ENCODE measurements at regions not wholly inside any gene's neighbourhood (a gene's known extent, or its start where the extent isn't known, plus 50 kb on each side); places are given as distances from the start of the nearest gene placed in this dataset.
"Not testable (repeated sequence)": the region's sequence is repeated elsewhere in the genome, so short reads cannot be mapped to it uniquely, and the experiment has no call there.

DNA sequence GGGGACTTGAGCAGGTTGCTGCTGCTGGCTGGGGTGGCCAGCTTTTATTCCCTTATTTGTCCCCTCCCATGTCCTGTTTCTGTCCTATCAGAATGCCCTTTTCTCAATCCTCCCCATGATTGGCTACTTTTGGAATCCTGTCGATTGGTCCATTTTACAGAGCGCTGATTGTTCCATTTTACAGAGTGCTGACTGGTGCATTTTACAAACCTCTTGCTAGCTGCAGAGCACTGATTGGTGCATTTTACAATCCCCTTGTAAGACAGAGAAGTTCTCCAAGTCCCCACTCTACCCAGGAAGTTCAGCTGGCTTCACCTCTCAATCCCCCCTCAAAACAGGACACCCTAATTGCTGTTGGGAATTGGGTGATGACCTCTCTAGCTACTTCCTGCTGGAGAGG is 608.0 kb downstream of the C12orf50 start:
- H3K27me3 Mint-ChIP-seq, H3K4me3 Mint-ChIP-seq, H3K27ac Mint-ChIP-seq, H3K36me3 Mint-ChIP-seq, H3K4me1 Mint-ChIP-seq, H3K9me3 Mint-ChIP-seq: not testable (repeated sequence)

DNA sequence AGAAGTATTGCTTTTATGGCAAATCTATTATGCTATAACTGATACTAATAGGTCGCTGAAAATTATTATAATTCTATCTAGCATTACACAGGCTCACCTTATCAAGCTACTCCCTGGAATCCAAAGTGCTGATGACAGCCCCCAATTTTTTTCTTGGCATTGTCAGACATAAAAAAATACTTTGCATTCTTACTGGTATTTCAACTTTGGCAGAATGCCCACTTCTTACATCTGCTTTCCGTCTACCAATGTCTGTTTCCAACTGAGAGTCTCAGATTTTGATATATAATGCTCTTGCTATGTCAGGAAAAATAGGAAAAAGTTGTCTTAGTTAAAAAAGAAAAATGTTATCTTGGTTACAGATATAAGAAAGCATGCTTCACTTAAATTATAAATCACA is 615.4 kb downstream of the C12orf50 start:
- no peak overlapping the region for H3K4me3 Mint-ChIP-seq
- H3K4me1 Mint-ChIP-seq, result no peaks in the 10 kb centered on the region
- H3K9me3 Mint-ChIP-seq, result peaks cover 7% of the 10 kb centered on the region
- no peak overlapping the region for H3K27ac Mint-ChIP-seq
- no peaks in the 10 kb centered on the region for H3K36me3 Mint-ChIP-seq
- H3K27me3 Mint-ChIP-seq, result no peaks in the 10 kb centered on the region

DNA sequence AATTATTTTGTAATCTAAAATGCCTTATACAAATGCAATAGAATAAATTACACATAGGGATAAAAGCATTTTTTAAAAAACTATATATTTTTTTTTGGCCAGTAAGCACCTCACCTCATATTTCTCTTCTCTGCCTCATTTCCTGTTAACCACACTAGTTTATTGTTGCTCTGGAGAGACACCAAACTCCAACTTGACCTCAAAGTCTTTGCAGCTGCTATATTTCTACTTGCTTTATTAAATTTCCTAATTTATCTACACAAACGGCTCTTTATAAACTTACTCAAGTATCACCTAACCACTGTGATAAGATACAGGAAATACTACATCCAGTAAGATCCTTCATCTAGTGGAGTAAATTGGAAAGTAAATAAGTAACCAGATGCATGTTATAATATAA is 622.3 kb downstream of the C12orf50 start:
- no peaks in the 10 kb centered on the region for H3K4me1 Mint-ChIP-seq
- H3K27me3 Mint-ChIP-seq, result no peaks in the 10 kb centered on the region
- H3K36me3 Mint-ChIP-seq, result no peaks in the 10 kb centered on the region
- peaks cover 4% of the 10 kb centered on the region for H3K9me3 Mint-ChIP-seq
- no peak overlapping the region for H3K27ac Mint-ChIP-seq
- no peak overlapping the region for H3K4me3 Mint-ChIP-seq

DNA sequence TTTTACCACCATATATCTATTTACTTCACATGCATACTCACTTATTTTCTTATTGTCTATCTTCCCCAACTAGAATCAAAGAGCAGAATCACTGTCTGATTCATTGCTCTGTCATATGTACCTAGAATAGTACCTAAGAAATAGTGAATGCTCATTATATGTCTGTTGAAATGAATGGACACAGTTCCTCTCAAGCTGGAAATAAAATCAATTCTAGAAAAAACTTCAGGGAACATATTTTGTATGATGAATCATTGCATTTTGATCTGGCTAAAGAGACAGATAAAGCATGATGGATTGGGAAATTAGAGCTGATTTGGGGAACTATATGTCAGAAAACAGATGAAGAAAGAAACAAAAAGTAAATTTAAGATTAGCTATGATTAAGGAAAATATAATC is 623.3 kb downstream of the C12orf50 start:
- Mint-ChIP-seq H3K9me3 (no peaks in the 10 kb centered on the region), H3K4me1 (no peaks in the 10 kb centered on the region), H3K27ac (no peak overlapping the region), H3K4me3 (no peak overlapping the region), H3K36me3 (no peaks in the 10 kb centered on the region), H3K27me3 (no peaks in the 10 kb centered on the region)

DNA sequence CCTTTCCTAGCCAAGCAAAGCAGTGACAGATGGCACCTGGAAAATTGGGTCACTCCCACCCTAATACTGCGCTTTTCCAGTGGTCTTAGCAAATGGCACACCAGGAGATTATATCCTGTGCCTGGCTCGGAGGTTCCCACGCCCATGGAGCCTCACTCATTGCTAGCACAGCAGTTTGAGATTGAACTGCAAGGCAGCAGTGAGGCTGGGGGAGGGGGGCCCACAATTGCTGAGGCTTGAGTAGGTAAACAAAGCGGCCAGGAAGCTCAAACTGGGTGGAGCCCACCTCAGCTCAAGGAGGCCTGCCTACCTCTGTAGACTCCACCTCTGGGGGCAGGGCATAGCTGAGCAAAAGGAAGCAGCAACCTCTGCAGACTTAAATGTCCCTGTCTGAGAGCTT is 635.0 kb downstream of the C12orf50 start:
- H3K9me3 Mint-ChIP-seq, H3K36me3 Mint-ChIP-seq: not testable (repeated sequence)

DNA sequence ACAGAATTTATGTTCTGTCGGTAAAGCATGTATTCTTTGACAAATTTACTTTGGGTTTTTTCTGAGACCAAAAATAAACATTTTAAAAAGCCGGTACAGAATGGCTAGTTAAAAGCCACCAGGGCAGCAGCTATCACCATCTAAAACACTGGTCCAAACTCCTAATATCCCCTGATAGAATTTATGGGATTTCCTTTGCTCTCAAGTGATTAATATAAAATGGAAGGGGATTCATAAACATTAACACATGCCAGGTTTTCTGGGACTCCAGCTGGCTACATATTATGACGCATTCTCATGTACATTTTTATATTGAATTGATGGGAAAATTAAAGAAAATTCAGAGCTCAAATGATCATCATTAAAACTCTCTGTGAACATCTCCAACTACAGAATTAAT is 640.8 kb downstream of the C12orf50 start:
- no peaks in the 10 kb centered on the region for H3K27me3 Mint-ChIP-seq
- no peak overlapping the region for H3K4me3 Mint-ChIP-seq
- no peaks in the 10 kb centered on the region for H3K4me1 Mint-ChIP-seq
- no peak overlapping the region for H3K27ac Mint-ChIP-seq
- no peaks in the 10 kb centered on the region for H3K9me3 Mint-ChIP-seq
- no peaks in the 10 kb centered on the region for H3K36me3 Mint-ChIP-seq

More for the DNA sequence above, 635.0 kb downstream of the C12orf50 start:
- not testable (repeated sequence) for H3K4me1 Mint-ChIP-seq, H3K27me3 Mint-ChIP-seq, H3K27ac Mint-ChIP-seq, H3K4me3 Mint-ChIP-seq

DNA sequence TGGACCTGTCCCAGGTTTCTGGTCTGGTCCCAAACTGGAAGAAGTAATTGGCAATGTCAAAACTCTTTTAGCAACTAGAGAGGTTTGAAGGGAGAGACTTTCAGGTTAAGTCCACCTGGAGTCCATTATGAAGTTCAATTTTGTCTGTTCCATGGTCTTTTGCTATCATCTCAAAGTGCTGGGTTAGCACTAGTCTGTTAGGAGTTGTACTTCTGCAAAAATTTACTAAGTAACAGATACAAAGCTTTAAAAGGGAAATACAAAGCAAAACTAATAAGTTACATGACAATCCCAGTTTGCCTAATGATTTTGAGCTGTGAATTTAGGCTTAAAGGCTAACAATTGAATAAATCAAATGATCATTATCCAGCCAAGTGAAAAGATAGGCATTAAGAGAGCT is 643.9 kb downstream of the C12orf50 start:
- no peak overlapping the region for H3K4me3 Mint-ChIP-seq
- no peaks in the 10 kb centered on the region for H3K36me3 Mint-ChIP-seq
- H3K27me3 Mint-ChIP-seq, result no peaks in the 10 kb centered on the region
- no peaks in the 10 kb centered on the region for H3K9me3 Mint-ChIP-seq
- no peaks in the 10 kb centered on the region for H3K4me1 Mint-ChIP-seq
- H3K27ac Mint-ChIP-seq, result no peak overlapping the region

DNA sequence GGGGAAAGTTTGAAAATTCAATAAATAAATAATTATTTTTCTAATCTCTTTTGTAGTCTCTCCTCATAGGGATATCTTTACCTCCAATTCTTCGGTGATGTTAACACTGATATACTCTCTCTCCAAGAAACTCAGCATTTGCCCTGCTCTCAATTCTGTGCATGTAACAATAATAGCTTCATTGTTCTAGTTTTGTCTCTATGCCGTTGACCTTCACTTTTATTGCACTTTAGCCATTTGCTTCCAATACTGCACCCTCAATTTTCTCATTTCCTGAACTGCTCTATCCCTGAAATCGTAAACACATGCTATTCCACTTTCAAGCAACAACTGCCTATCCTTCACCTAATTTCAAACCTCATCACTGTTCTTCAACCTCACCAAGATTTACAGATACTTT is 645.0 kb downstream of the C12orf50 start:
- Mint-ChIP-seq H3K4me1 (no peaks in the 10 kb centered on the region), H3K27me3 (no peaks in the 10 kb centered on the region), H3K36me3 (no peaks in the 10 kb centered on the region), H3K27ac (no peak overlapping the region), H3K9me3 (no peaks in the 10 kb centered on the region), H3K4me3 (no peak overlapping the region)

DNA sequence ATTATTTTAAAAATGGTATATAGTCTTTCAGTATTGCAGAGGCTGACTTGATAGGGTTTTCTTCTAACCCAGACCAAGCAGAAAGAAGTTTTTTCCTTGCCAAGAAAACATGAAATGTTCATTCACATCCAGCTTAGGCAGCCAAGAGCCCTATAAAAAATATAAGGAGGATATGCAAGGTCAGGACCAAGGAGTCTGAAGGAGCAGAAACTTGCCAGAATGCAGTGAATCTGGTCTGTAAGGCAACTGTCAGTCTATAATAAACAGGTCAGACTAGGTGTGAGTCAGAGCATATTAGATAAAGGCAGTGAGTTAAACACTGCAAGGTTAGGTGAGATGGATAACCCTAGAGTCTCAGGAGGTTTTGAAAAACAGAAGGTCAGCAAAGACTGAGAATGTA is 645.5 kb downstream of the C12orf50 start:
- H3K4me1 Mint-ChIP-seq, result no peaks in the 10 kb centered on the region
- no peak overlapping the region for H3K4me3 Mint-ChIP-seq
- no peaks in the 10 kb centered on the region for H3K27me3 Mint-ChIP-seq
- no peak overlapping the region for H3K27ac Mint-ChIP-seq
- no peaks in the 10 kb centered on the region for H3K36me3 Mint-ChIP-seq
- no peaks in the 10 kb centered on the region for H3K9me3 Mint-ChIP-seq

DNA sequence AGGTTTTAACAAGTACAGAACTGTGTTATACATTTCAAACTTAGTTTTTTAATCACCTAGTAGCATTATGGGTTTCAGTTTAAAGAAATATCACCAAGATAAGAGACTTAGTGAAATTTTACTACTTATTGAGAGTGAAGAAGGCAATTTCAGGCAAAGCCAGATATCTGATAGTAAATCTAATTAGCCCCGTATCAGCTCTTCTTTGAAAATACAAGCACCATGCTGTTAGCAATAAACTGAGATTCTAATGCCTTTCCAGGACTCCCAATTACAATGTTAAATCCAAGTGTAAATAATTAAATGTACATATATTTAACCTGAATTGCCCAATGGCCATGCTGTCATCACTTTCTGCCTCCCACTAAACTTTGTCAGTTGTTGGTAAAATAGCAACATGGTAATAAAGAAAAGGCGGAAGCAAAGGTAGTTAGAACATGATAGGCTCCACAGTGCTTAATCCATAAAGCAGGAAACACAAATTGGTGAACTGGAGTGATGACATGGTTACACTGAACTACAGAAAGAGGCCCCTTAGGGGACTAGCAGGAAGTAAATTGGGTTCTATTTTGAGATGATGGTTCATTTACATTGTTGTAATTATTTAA is 646.1 kb downstream of the C12orf50 start:
- Mint-ChIP-seq H3K4me3 (no peak overlapping the region), H3K4me1 (no peaks in the 10 kb centered on the region), H3K27me3 (no peaks in the 10 kb centered on the region), H3K36me3 (no peaks in the 10 kb centered on the region), H3K27ac (no peak overlapping the region), H3K9me3 (no peaks in the 10 kb centered on the region)

DNA sequence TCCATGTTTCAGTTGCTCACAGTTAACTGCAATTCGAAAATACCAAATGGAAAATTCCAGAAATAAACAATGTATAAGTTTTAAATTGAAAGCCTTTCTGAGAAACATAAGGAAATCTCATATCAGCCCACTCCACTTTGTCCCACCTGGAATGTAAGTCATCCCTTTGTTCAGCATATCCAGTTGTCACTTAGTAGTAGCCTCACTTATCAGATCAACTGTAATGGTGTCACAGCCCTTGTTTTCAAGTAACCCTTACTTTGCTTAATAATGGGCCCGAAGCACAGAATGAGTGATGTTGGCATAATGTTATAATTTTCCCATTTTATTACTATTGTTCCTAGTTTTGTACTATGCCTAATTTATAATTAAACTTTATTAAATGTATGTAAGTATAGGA is 646.8 kb downstream of the C12orf50 start:
- Mint-ChIP-seq H3K4me3 (no peak overlapping the region), H3K27ac (no peak overlapping the region), H3K4me1 (no peaks in the 10 kb centered on the region), H3K36me3 (no peaks in the 10 kb centered on the region), H3K9me3 (no peaks in the 10 kb centered on the region), H3K27me3 (no peaks in the 10 kb centered on the region)

DNA sequence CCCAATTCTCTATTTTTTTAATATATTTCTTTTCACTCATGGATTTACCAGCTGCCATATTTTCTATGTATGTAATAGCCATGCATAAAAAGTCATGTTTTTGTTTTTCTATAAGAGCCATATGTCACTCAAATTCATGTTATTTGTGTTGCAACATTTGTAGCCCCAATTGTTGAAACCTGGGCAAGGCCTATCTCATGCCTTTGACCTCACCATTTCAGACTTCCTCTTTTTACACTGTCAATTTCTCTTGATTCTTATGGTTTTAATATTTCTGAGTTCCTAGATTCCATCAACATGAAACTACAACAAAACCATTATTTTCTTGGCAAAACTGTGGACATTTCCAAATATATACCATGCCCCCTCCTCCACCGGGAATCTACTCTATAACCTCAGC is 647.5 kb downstream of the C12orf50 start:
- Mint-ChIP-seq H3K27me3 (no peaks in the 10 kb centered on the region), H3K9me3 (peaks cover under 1% of the 10 kb centered on the region), H3K4me3 (no peak overlapping the region), H3K27ac (no peak overlapping the region), H3K4me1 (no peaks in the 10 kb centered on the region), H3K36me3 (no peaks in the 10 kb centered on the region)

DNA sequence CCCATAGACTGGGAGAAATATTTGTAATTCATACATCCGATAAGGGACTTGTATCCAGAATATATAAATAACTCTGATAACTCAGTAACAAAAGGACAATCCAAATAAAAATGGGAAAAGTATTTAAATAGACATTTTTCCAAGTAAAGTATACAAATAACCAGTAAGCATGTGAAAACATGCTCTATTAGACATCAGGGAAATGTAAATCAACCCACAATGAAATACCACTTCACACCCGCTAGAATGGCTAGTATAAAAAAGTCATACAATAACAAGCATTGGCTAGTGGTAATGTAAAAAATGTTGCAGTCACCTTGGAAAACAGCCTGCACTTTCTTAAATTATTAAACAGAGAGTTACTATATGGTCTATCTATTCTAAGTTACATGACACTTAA is 650.7 kb downstream of the C12orf50 start:
- Mint-ChIP-seq H3K27me3 (no peaks in the 10 kb centered on the region), H3K4me1 (no peaks in the 10 kb centered on the region), H3K36me3 (no peaks in the 10 kb centered on the region), H3K4me3 (no peak overlapping the region), H3K27ac (no peak overlapping the region), H3K9me3 (peaks cover 3% of the 10 kb centered on the region)

DNA sequence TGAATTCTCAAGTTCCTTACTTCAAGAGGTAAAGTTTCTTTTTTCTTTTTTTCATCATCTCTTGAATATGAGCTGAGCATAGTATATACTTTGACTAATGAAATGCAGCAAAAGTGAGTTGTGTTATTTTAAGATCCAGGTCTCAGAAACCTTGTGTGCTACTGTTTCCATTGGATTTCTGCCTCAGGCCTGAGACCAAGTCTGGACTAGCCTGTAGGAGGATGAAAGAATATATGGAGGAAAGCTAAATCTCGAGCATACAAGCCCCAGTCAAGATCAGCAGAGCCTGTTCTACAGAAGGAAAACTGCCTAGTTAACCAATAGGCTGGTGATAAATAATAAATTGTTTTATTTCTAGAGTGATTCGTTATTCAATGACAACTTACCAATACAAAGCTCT is 652.5 kb downstream of the C12orf50 start:
- H3K4me1 Mint-ChIP-seq, result no peaks in the 10 kb centered on the region
- no peaks in the 10 kb centered on the region for H3K27me3 Mint-ChIP-seq
- H3K36me3 Mint-ChIP-seq, result no peaks in the 10 kb centered on the region
- no peak overlapping the region for H3K27ac Mint-ChIP-seq
- no peak overlapping the region for H3K4me3 Mint-ChIP-seq
- peaks cover 3% of the 10 kb centered on the region for H3K9me3 Mint-ChIP-seq

DNA sequence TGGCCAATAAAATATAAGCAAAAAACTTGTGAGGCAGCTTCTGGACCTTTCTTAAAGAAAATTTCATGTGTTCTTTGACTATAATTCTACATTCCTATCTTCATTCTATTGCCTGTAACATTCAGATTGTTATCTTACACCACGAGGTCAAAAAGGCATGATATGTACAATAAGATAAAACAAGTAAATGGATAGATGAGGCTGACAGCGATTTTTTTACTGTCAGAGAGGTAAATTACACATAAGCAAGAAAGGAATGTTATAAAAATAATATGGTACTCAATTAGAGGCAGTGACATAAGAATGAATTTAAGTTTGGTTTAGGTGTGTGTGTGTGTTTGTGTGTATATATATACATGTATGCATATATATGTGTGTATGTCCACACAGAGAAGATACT is 660.0 kb downstream of the C12orf50 start:
- Mint-ChIP-seq H3K27ac (no peak overlapping the region), H3K9me3 (peaks cover 2% of the 10 kb centered on the region), H3K27me3 (no peaks in the 10 kb centered on the region), H3K4me3 (no peak overlapping the region), H3K4me1 (no peaks in the 10 kb centered on the region), H3K36me3 (no peaks in the 10 kb centered on the region)

DNA sequence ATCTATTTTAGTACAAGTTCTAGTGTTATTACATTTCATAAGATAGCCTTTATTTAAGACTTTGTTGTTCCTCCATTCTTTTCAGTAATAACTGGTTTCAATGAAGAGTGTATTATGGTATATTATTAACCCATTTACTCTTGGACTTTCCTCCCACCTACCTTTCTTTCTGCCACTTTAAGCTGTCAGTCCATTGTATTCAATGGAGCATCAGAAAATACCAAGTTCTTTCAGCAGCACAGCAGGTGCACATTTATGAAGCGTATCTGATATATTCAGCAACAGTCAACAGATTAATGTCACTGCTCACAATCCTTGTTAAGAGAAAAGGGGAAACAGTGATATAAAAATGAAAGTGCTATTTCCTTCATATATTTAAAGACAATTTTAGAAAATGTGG is 660.9 kb downstream of the C12orf50 start:
- no peak overlapping the region for H3K4me3 Mint-ChIP-seq
- no peaks in the 10 kb centered on the region for H3K27me3 Mint-ChIP-seq
- H3K9me3 Mint-ChIP-seq, result peaks cover 6% of the 10 kb centered on the region
- H3K27ac Mint-ChIP-seq, result no peak overlapping the region
- H3K36me3 Mint-ChIP-seq, result no peaks in the 10 kb centered on the region
- no peaks in the 10 kb centered on the region for H3K4me1 Mint-ChIP-seq

DNA sequence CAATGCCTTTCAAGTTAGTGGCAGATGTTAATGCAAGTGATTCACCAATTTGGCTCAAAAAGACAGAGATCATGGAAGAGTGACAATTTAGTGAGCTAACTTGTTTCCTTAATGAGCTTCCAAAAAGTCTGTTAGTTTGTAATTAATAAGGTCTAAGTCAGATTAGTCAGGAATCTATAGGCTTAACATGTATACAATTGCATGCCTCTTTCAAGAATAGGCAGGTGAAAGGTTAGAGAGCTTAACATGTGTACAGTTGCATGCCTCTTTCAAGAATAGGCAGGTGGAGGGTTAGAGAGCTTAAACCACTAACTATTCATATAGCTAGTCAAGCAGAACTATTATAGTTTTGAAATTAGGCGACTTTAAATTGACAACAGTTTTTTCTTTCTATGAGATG is 663.8 kb downstream of the C12orf50 start:
- H3K27ac Mint-ChIP-seq, result no peak overlapping the region
- H3K9me3 Mint-ChIP-seq, result peaks cover 12% of the 10 kb centered on the region
- no peaks in the 10 kb centered on the region for H3K4me1 Mint-ChIP-seq
- H3K27me3 Mint-ChIP-seq, result no peaks in the 10 kb centered on the region
- no peak overlapping the region for H3K4me3 Mint-ChIP-seq
- H3K36me3 Mint-ChIP-seq, result no peaks in the 10 kb centered on the region
